Endothelial cell of umbilical vein (primary cell): ENCODE measurements at regions not wholly inside any gene's neighbourhood (a gene's known extent, or its start where the extent isn't known, plus 50 kb on each side); places are given as distances from the start of the nearest gene placed in this dataset.

Source experiments
- BruUV-seq: library from RNA; stranded (reverse); fragments of 400-500 nt; replicated peaks from 2 replicates; lab custom pipeline; 2021; lab: Mats Ljungman, UMichigan
- CTCF ChIA-PET: fragments of 300-600, 350-600 bp; sonication (Branson Sonifier 250); formaldehyde crosslinking; loops from one replicate; lab custom pipeline; 2021; ENCODE audit warnings: antibody characterized with exemption, inconsistent platforms; lab: Charles Lee
- POLR2A ChIA-PET: fragments of 300-600, 350-600 bp; sonication (Branson Sonifier 250); formaldehyde crosslinking; loops from one replicate; lab custom pipeline; 2021; ENCODE audit warnings: antibody characterized with exemption, inconsistent platforms; lab: Charles Lee
- DNase-seq: peaks from one replicate; pipeline ENCODE4 v3.0.0-alpha.2; 2011; ENCODE audit warnings: low read depth, low spot score
- FAIRE-seq: peaks from 2 replicates; lab custom pipeline; 2011; peaks lifted over from hg19 to GRCh38; lab: Jason Lieb, UNC
- H2AFZ ChIP-seq: 2 replicates; pipeline ENCODE4 v1.6.0; 2012; ENCODE audit warnings: low read depth, low read length, control low read depth, inconsistent platforms
- H3K27ac ChIP-seq: 2 replicates; pipeline ENCODE4 v1.5.1; 2011; ENCODE audit warnings: low read depth, mild to moderate bottlenecking, control low read depth, low read length, moderate library complexity; ENCODE audit not compliant: insufficient read depth
- H3K27me3 ChIP-seq, 2 experiments: 2 replicates each; pipeline versions ENCODE4 v1.6.0 to v1.6.1; 2011; ENCODE audit warnings: low read length in 2 of 2, mixed read lengths in 1 of 2; ENCODE audit not compliant: control insufficient read depth in 2 of 2, insufficient read depth in 2 of 2
- H3K36me3 ChIP-seq, 2 experiments: 2 replicates in 1 of 2; 3 replicates in 1 of 2; pipeline ENCODE4 v1.5.1; 2011; ENCODE audit warnings: low read length in 2 of 2, mild to moderate bottlenecking in 1 of 2, moderate library complexity in 1 of 2; ENCODE audit not compliant: control insufficient read depth in 2 of 2, insufficient read depth in 2 of 2; ENCODE audit errors: extremely low read depth in 1 of 2
- H3K4me1 ChIP-seq: 3 replicates; pipeline ENCODE4 v1.5.1; 2011; ENCODE audit warnings: mild to moderate bottlenecking, low read length; ENCODE audit not compliant: control insufficient read depth, insufficient read depth; ENCODE audit errors: extremely low read depth
- H3K4me2 ChIP-seq: 2 replicates; pipeline ENCODE4 v1.6.1; 2011; ENCODE audit warnings: low read length, control low read depth, mixed read lengths; ENCODE audit not compliant: insufficient read depth
- H3K4me3 ChIP-seq, 3 experiments: fragments of 200-600 bp in 1 of 3; sonication (generic), shearing (Covaris generic) in 1 of 3; replicated peaks in 1 of 3; 2 replicates each; pipeline ENCODE4 v1.5.1; 2011 to 2016; ENCODE audit warnings: control low read depth in 3 of 3, low read length in 3 of 3, mild to moderate bottlenecking in 2 of 3, inconsistent platforms in 1 of 3, low read depth in 1 of 3, moderate library complexity in 1 of 3; ENCODE audit not compliant: insufficient read depth in 1 of 3
- H3K79me2 ChIP-seq: 2 replicates; pipeline ENCODE4 v1.6.0; 2012; ENCODE audit warnings: low read length, inconsistent platforms; ENCODE audit not compliant: control insufficient read depth, insufficient read depth
- H3K9ac ChIP-seq: replicated peaks from 2 replicates; pipeline ENCODE3; 2011; ENCODE audit warnings: low read length, control low read depth; ENCODE audit not compliant: insufficient read depth; ENCODE audit errors: extremely low read depth
- H3K9me1 ChIP-seq: replicated peaks from 3 replicates; pipeline ENCODE4 v1.6.0; 2011; ENCODE audit warnings: mild to moderate bottlenecking, low read length; ENCODE audit not compliant: control insufficient read depth, insufficient read depth; ENCODE audit errors: extremely low read depth
- H3K9me3 ChIP-seq: replicated peaks from 2 replicates; pipeline ENCODE4 v1.5.1; 2012; ENCODE audit warnings: low read length, inconsistent platforms; ENCODE audit not compliant: control insufficient read depth, insufficient read depth
- H4K20me1 ChIP-seq: replicated peaks from 2 replicates; pipeline ENCODE3; 2011; ENCODE audit warnings: mild to moderate bottlenecking, low read length; ENCODE audit not compliant: control insufficient read depth, insufficient read depth; ENCODE audit errors: extremely low read depth
- EZH2 ChIP-seq: IDR thresholded peaks from 2 replicates; pipeline ENCODE4 v1.6.1; 2012; ENCODE audit warnings: borderline replicate concordance, low read depth, mild to moderate bottlenecking, moderate library complexity, low read length, inconsistent platforms; ENCODE audit not compliant: severe bottlenecking
- FOS ChIP-seq: IDR thresholded peaks from 2 replicates; pipeline ENCODE4 v1.6.1; 2011; ENCODE audit warnings: mild to moderate bottlenecking, low read length, moderate library complexity, borderline replicate concordance; ENCODE audit not compliant: insufficient read depth
- GATA2 ChIP-seq: IDR thresholded peaks from 2 replicates; pipeline ENCODE4 v1.7.0; 2011; ENCODE audit warnings: low read depth, mild to moderate bottlenecking, moderate library complexity, mixed read lengths, low read length; ENCODE audit not compliant: insufficient read length, insufficient read depth
- JUN ChIP-seq: IDR thresholded peaks from 2 replicates; pipeline ENCODE4 v1.6.1; 2011; ENCODE audit warnings: borderline replicate concordance, low read depth; ENCODE audit not compliant: insufficient read length, insufficient read depth
- MYC ChIP-seq: IDR thresholded peaks from one replicate; pipeline ENCODE4 v1.6.1; 2011; ENCODE audit warnings: mild to moderate bottlenecking, low read depth, low read length
- POLR2A ChIP-seq: IDR thresholded peaks from 2 replicates; pipeline ENCODE4 v1.6.1; 2012; ENCODE audit warnings: low read depth, mild to moderate bottlenecking, control low read depth, low read length
- POLR2AphosphoS5 ChIP-seq: IDR thresholded peaks from 2 replicates; pipeline ENCODE4 v1.6.1; 2012; ENCODE audit warnings: low read depth, mild to moderate bottlenecking, control low read depth, low read length, moderate library complexity; ENCODE audit not compliant: insufficient read depth
- dilution Hi-C: fragments of 300-500 bp; cut with MboI; formaldehyde crosslinking; loops from one replicate; pipeline ENCODE4 v1.15.0; 2019; ENCODE audit warnings: low sequenced_read_pairs; ENCODE audit not compliant: extremely low pct_ligation_motif_present
- intact Hi-C: fragments of 100-400 bp; cut with micrococcal nuclease; formaldehyde crosslinking; loops from one replicate; pipeline ENCODE4 v1.10.0; 2022
- TF ChIP-seq, protein P1 (sequence below), 2 donors: IDR thresholded peaks; 1 replicate in 1 of 2; 2 replicates in 1 of 2; pipeline ENCODE4 v1.5.1; 2011; ENCODE audit warnings: low read length in 2 of 2, mild to moderate bottlenecking in 2 of 2, moderate library complexity in 2 of 2, control low read depth in 1 of 2, inconsistent platforms in 1 of 2, low read depth in 1 of 2; ENCODE audit not compliant: insufficient read depth in 1 of 2; ENCODE audit errors: extremely low read depth in 1 of 2
- TF ChIP-seq, protein P2 (sequence below): IDR thresholded peaks from 2 replicates; pipeline ENCODE4 v1.6.1; 2011; ENCODE audit not compliant: insufficient read depth, insufficient read length

DNA sequence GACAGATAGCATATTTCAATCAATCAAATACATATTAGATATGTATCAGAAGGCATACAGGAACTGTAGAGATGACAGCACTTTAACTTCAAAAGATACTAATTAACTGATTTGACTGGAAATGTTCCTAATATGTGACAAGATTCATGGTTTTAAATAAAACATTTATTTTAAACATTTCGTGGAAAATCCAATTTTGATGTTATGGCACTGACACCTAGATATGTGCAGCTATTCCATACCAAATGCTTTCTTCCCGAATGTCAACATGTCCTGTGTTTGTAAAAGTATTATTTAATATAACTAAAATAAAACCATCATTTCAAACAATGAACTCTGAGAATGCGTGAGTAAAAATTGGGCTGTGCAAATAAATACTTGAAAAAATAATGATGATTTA, 1209.3 kb downstream of the NSUN3 start:
- no peak overlapping the region for H3K27ac ChIP-seq
- H3K4me3 ChIP-seq, result no peak overlapping the region
- H3K27me3 ChIP-seq, result no peaks in the 10 kb centered on the region
- no peaks in the 10 kb centered on the region for H3K4me1 ChIP-seq
- DNase-seq, result no peak
- no peak overlapping the region for H3K4me2 ChIP-seq
- no peaks in the 10 kb centered on the region for H3K9me3 ChIP-seq
- no peak overlapping the region for H3K9ac ChIP-seq
- TF ChIP-seq, protein P1, sequence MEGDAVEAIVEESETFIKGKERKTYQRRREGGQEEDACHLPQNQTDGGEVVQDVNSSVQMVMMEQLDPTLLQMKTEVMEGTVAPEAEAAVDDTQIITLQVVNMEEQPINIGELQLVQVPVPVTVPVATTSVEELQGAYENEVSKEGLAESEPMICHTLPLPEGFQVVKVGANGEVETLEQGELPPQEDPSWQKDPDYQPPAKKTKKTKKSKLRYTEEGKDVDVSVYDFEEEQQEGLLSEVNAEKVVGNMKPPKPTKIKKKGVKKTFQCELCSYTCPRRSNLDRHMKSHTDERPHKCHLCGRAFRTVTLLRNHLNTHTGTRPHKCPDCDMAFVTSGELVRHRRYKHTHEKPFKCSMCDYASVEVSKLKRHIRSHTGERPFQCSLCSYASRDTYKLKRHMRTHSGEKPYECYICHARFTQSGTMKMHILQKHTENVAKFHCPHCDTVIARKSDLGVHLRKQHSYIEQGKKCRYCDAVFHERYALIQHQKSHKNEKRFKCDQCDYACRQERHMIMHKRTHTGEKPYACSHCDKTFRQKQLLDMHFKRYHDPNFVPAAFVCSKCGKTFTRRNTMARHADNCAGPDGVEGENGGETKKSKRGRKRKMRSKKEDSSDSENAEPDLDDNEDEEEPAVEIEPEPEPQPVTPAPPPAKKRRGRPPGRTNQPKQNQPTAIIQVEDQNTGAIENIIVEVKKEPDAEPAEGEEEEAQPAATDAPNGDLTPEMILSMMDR (IDR thresholded peaks at IDR 0.05; ENCODE audit: extremely low read depth in 1 of 2, insufficient read depth in 1 of 2, low read depth in 1 of 2, low read length in 2 of 2), result no peak
- TF ChIP-seq, protein P2, sequence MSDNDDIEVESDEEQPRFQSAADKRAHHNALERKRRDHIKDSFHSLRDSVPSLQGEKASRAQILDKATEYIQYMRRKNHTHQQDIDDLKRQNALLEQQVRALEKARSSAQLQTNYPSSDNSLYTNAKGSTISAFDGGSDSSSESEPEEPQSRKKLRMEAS, result no peak
- no peak for TF ChIP-seq EZH2
- TF ChIP-seq MYC, result no peak
- no peak for TF ChIP-seq GATA2
- TF ChIP-seq POLR2AphosphoS5, result no peak
- TF ChIP-seq FOS, result no peak
- TF ChIP-seq POLR2A, result no peak
- no peak for TF ChIP-seq JUN
- no peak overlapping the region for H2AFZ ChIP-seq
- H3K9me1 ChIP-seq, result no peaks in the 10 kb centered on the region
- H3K36me3 ChIP-seq, result no peaks in the 10 kb centered on the region
- no peak for FAIRE-seq
- intact Hi-C loops, result no loop called here
- CTCF ChIA-PET, result no interaction called here
- dilution Hi-C loops, result no loop called here
- POLR2A ChIA-PET, result no interaction called here
- H4K20me1 ChIP-seq, result no peaks in the 10 kb centered on the region
- no peaks in the 10 kb centered on the region for H3K79me2 ChIP-seq
- no TSS peak for BruUV-seq
